22Rv1 (cell line): ENCODE measurements at regions not wholly inside any gene's neighbourhood (a gene's known extent, or its start where the extent isn't known, plus 50 kb on each side); places are given as distances from the start of the nearest gene placed in this dataset.

ENCODE experiments used
- ZFX ChIP-seq: fragments of 450-650 bp; IDR thresholded peaks from 2 replicates; pipeline ENCODE4 v1.6.1; 2017; ENCODE audit warnings: antibody characterized with exemption, borderline replicate concordance
- TF ChIP-seq, protein P1 (sequence below): fragments of 450-650 bp; IDR thresholded peaks from 2 replicates; pipeline ENCODE4 v1.5.1; 2017; ENCODE audit warnings: mild to moderate bottlenecking

DNA sequence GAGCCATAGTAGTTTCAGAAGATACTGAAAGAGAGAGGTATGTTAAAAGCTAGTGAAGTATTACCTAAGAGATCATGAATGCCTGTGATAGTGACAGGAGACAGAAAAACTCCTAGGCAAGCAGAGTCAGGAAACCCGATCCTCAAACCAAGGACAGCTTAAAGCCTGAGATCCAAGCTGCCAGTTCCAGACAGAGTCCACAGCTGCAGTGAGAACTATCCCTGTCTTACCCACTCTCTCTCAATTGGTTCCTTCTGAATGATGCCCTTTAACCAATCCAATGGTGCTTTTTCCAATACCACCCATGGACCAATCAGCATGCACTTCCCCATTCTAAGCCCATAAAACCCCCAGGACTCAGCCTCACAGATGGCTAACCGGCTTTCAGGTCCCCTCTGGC is 90.4 kb upstream of the PCDH10 start:
- TF ChIP-seq ZFX = no peak
- TF ChIP-seq, protein P1, sequence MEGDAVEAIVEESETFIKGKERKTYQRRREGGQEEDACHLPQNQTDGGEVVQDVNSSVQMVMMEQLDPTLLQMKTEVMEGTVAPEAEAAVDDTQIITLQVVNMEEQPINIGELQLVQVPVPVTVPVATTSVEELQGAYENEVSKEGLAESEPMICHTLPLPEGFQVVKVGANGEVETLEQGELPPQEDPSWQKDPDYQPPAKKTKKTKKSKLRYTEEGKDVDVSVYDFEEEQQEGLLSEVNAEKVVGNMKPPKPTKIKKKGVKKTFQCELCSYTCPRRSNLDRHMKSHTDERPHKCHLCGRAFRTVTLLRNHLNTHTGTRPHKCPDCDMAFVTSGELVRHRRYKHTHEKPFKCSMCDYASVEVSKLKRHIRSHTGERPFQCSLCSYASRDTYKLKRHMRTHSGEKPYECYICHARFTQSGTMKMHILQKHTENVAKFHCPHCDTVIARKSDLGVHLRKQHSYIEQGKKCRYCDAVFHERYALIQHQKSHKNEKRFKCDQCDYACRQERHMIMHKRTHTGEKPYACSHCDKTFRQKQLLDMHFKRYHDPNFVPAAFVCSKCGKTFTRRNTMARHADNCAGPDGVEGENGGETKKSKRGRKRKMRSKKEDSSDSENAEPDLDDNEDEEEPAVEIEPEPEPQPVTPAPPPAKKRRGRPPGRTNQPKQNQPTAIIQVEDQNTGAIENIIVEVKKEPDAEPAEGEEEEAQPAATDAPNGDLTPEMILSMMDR = no peak
